NCI-H446 (cell line): ENCODE measurements at regions not wholly inside any gene's neighbourhood (a gene's known extent, or its start where the extent isn't known, plus 50 kb on each side); places are given as distances from the start of the nearest gene placed in this dataset.
"Not testable (repeated sequence)": the region's sequence is repeated elsewhere in the genome, so short reads cannot be mapped to it uniquely, and the experiment has no call there.

Experiments used
- DNase-seq, 2 experiments: peaks; one replicate each; lab custom pipeline; 2025; lab: John Stamatoyannopoulos, UW

- no peak for DNase-seq
Observed at GRCh38 chr5:8788246-8788645, 757.6 kb downstream of the SEMA5A start.

GRCh38 chr5:8805653-8806052 is 740.2 kb downstream of the SEMA5A start:
- DNase-seq: no peak

GRCh38 chr5:8807636-8808035 is 738.2 kb downstream of the SEMA5A start:
- no peak for DNase-seq

GRCh38 chr5:8811581-8811980 is 734.3 kb downstream of the SEMA5A start:
- DNase-seq: no peak

- DNase-seq: no peak
Observed at GRCh38 chr5:8813180-8813579, 732.7 kb downstream of the SEMA5A start.

DNA sequence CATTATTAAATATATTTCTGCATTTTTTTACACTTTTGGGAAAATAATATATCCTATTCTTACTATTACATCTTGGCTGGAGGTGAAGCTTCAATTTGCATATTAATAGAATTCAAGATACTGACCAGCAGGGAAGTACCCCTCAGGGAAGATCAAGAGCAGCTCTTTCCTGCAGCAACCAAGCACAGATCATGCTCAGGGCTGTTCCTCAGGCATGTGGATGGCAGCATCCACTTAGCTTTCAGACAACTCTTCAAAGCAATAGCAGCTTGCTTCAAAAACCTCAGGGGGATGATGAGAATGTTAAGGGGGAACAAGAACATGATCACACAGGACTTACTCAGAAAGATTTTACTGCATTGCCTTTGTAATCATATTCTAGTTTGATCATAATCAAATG is 731.8 kb downstream of the SEMA5A start:
- no peak for DNase-seq

GRCh38 chr5:8824371-8824770 is 721.5 kb downstream of the SEMA5A start:
- DNase-seq: no peak

DNA sequence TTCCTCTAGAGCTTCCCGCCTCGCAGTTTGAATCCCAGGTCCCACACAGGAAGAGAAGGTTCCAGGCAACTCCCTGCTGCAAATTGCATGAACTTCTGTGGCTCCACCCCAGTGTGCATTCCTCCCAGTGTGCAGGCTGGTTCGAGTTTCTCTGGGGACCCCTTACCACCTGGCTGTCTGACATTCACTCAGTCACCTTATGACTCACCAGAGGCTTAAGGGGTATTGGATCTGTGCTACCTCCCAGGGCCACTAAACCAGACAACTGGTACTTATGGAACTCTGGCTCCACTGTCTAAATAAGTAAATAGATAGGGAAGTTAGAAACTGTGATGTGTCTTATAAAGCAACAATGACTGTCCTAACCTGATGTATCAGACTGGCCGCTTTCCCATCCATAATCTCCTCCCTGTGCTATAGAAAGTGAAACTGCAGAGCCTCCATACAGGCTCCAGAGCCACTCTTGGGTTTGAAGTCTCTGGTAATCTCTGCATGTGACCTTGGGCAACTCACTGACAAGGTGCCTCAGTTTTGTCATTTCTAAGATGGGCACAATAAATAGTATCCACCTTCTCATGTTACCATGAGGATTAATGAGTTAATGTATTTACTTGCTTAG is 720.6 kb downstream of the SEMA5A start:
- DNase-seq: no peak

DNA sequence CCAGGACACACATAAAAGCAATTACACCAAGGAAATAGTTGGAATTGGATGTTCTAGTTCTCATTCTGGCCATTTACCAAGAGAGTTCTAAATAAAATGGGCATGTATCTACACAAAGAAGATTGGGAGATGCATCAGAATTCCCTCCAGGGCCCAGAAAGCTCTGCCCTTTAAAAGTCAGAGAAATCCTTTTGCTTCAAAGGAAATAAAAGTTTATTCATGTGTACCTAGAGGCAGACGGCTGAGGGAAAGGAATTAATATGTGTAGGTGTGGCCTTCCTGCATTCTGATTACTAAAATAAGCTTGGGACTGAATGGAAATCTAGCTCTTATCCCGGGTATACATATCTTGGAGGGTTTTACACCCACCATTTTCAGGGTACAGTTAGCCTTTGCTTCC is 719.4 kb downstream of the SEMA5A start:
- no peak for DNase-seq

DNA sequence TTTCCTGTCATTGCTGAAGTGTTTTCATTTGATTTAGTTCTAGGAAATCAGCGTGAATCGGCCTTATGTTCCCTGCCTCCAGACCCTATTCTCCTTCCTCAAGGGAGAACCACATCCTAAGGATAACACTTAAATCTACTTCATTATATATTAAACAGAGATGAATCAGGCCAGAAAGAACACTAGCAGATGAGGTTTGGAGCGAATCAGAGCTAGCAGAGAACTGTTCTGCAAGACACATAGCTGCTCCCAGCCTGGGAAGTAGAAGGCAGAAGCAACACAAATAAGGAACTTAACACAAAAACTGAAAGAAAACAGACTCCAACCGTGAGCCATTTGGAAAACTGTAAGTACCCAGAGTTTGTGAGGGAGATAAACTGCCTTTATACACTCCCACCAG is 718.2 kb downstream of the SEMA5A start:
- no peak for DNase-seq

DNA sequence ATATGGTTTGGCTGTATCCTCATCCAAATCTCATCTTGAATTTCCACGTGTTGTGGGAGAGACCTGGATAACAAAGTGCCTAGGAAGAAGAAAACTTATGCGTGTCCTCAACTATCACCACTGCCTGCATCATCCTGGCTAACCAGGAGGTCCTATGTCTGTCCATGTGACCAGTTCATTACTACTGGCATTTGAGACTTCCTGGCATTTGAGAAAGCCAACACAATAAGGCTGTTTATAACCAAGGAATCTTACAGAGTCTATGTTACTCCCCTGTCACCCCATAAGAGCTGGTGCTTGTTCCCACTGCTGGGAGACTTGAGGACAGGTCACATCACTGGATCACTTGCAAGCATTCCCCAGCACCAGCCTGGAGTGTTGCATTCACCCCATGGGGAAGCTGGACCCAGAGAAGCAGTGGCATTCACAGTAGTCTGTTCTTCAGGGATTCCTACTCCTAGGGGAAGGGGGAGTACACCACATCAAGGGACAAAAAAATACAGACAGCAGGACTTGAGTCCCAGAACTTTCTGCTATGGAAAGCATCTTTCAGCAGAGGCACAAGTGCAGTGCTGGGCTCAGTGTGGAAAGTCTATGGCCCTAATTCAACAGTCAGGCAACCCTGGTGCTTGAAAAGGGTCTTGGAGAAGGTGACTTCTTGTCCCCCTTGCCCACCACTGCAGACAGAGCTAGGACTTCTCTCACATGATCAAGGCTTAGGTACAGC is 717.1 kb downstream of the SEMA5A start:
- no peak for DNase-seq

DNA sequence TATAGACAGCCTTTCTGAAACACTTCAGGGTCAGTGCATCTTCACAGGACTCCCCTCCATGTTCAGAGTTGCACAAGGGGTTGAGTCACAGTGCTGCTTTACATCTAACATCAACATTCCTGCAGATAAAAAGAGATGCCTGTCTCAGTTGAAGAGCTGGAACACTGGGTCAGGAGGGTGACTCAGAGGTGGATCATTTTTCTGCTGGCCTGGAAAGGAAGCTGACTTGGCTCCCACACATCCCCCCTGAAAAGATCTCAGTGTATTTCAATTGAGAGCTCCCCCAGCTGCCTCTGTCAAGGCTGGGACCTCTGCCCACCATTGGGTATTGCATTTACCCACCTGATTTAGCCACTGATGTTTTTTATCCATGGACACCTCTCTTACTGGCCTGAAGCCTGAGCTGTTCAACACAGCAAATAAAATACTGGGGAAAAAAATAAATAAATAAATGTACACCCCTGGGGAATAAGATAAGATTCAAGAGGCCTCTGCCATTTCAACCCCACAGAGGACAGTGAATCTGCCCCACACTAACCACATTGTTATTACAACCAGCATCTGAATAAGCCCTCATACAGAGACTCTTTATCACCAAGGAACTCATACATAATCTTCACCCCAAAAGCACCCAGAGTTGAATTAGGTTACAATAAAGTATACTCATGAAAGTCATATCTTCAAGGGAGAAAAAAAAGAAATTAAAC is 716.4 kb downstream of the SEMA5A start:
- DNase-seq: no peak

GRCh38 chr5:8831251-8831650 is 714.6 kb downstream of the SEMA5A start:
- DNase-seq: no peak

DNA sequence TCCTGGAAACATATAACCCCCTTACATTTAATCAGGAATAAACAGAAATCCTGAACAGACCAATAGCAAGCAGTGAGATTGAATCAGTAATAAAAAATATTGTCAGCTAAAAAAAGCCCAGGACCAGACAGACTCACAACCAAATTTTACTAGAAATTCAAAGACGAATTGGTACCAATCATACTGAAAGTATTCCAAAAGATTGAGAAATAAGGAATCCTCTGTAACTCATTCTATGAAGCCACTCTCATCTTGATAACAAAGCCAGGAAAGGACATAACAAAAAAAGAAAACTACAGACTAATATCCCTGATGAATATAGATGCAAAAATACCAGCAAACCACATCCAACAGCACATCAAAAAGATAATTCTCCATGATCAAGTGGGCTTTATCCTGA is 714.0 kb downstream of the SEMA5A start:
- no peak for DNase-seq

GRCh38 chr5:8839361-8840055 is 706.4 kb downstream of the SEMA5A start:
- no peak for DNase-seq

- no peak for DNase-seq
Observed at GRCh38 chr5:8840237-8840636, 705.6 kb downstream of the SEMA5A start.

- DNase-seq: not testable (repeated sequence)
Observed at GRCh38 chr5:8840746-8841145, 705.1 kb downstream of the SEMA5A start.

GRCh38 chr5:8842971-8843551 is 702.8 kb downstream of the SEMA5A start:
- DNase-seq: no peak

DNA sequence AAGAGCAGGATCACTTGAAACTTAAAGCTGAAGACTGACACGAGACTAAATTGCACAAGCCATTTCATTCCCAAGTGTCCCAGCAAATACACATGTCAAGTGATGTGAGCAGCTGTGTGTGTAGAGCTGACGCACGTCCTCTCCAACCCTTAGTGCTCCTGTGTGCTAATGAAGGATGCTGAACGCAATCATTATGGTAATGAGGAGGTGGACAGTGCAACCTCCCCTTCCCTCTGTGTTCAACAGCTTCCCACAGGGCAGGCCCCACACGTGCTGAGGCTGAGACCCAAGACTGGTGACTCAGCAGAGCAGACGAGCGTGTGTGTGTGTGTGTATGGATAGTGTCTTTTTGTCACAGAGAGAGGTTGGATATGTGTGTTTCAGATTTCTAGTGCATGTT is 702.1 kb downstream of the SEMA5A start:
- DNase-seq: no peak

DNA sequence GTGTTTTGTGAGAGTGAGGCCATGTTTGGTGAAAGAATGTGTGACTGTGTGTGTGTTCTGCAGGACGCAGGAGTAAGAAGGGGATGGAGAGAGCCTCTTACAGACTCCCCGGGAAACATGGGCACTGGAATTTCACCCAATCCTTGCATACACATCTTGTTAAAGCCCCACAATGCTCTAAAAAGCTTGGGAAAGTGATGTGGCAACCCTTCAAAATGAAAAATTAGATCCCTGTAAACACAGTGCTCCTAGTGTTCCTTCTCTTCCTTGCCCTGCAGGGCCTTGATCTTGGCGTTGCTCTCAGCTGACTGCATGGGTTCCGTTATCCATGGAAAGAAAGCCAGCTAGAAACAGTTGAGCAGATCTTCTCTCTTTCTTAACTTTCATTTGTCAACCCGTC is 701.7 kb downstream of the SEMA5A start:
- no peak for DNase-seq

DNA sequence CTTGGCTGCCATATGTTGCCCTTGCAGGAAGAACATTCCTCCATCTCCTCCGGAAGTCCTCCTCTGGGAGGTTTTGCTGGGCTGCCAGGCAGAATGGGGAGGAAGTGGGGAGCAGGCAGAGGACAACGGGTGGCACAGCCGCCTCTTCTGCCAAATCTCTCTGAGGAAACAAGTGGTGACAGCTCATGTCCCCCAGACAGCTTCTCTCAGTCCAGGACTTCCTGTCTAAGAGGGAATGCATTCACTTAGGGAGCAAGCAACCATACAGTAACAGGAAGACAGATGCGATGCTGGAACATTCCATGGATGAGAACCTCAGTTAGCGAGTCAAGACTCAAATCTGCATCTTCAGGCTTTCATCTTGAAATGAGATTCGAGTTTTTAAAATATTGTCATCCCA is 701.0 kb downstream of the SEMA5A start:
- no peak for DNase-seq

GRCh38 chr5:8845296-8845695 is 700.6 kb downstream of the SEMA5A start:
- no peak for DNase-seq
